ENCODE measurements at regions not wholly inside any gene's neighbourhood (a gene's known extent, or its start where the extent isn't known, plus 50 kb on each side); places are given as distances from the start of the nearest gene placed in this dataset.
"Not testable (repeated sequence)": the region's sequence is repeated elsewhere in the genome, so short reads cannot be mapped to it uniquely, and the experiment has no call there.

DNA sequence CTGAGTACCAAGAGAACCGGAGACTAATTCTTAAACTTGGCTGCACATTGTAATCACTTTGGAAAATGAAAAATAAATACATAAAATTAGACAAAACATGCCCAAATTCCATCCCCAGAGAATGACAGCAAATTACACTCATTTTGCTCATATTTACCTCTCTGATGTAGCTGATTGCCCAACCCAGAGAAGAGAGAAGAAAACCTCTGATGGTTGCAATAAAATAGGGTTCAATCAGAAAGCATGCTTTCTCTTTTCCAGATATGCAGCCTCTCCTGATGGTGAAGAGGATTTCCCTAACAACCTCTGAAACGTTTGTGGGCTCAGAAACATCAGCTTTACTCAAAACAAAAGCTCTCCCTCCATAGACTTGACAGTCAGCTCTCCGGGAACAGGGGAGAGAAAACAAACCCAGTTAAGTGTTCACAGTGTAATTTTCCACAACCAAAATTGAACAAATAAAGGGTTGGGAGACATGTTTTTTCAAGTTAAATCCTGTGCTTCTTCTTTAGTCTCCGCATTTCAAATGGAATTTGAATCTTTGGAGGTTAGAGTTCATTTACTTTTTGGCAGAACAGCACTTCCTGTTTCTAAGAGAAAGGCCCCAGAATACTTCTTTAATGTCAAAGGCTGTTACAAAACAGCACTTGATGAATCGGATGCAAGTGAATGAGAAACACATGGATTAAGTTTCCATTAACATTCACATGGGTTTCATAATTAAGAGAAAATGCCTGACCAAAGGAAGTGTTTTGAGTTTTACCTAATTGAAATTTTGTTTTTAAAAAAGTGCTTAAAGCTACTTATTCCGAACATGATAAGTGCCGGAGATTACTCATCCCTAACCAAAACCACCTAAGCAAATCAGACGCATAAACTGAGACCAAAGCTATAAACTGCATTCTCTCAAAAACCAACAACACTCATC lies 570.1 kb upstream of the SYT4 start:
- H2AFZ ChIP-seq (ENCODE audit: low read depth, low read length, poor library complexity, severe bottlenecking): no peak overlapping the region
- intact Hi-C loops (cut with micrococcal nuclease): no loop called here
- no peak overlapping the region for H3K9ac ChIP-seq (ENCODE audit: low read length)
- TF ChIP-seq ELF1 (IDR thresholded peaks at IDR 0.05; ENCODE audit: borderline replicate concordance, low read depth) (no peak), RAD21 (IDR thresholded peaks at IDR 0.05; ENCODE audit: low read depth) (no peak), CEBPB (IDR thresholded peaks at IDR 0.05; ENCODE audit: low read depth) (no peak), ZNF274 (IDR thresholded peaks at IDR 0.05; ENCODE audit: low read depth, low read length) (no peak), EZH2 (IDR thresholded peaks at IDR 0.05) (no peak), CBX3 (IDR thresholded peaks at IDR 0.05; ENCODE audit: low read depth) (no peak), TCF7L2 (IDR thresholded peaks at IDR 0.05; ENCODE audit: borderline replicate concordance, extremely low read depth, insufficient read depth, insufficient read length) (no peak)
- TF ChIP-seq, protein P1, sequence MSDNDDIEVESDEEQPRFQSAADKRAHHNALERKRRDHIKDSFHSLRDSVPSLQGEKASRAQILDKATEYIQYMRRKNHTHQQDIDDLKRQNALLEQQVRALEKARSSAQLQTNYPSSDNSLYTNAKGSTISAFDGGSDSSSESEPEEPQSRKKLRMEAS (IDR thresholded peaks at IDR 0.05): no peak
- TF ChIP-seq, protein P2, sequence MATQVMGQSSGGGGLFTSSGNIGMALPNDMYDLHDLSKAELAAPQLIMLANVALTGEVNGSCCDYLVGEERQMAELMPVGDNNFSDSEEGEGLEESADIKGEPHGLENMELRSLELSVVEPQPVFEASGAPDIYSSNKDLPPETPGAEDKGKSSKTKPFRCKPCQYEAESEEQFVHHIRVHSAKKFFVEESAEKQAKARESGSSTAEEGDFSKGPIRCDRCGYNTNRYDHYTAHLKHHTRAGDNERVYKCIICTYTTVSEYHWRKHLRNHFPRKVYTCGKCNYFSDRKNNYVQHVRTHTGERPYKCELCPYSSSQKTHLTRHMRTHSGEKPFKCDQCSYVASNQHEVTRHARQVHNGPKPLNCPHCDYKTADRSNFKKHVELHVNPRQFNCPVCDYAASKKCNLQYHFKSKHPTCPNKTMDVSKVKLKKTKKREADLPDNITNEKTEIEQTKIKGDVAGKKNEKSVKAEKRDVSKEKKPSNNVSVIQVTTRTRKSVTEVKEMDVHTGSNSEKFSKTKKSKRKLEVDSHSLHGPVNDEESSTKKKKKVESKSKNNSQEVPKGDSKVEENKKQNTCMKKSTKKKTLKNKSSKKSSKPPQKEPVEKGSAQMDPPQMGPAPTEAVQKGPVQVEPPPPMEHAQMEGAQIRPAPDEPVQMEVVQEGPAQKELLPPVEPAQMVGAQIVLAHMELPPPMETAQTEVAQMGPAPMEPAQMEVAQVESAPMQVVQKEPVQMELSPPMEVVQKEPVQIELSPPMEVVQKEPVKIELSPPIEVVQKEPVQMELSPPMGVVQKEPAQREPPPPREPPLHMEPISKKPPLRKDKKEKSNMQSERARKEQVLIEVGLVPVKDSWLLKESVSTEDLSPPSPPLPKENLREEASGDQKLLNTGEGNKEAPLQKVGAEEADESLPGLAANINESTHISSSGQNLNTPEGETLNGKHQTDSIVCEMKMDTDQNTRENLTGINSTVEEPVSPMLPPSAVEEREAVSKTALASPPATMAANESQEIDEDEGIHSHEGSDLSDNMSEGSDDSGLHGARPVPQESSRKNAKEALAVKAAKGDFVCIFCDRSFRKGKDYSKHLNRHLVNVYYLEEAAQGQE (IDR thresholded peaks at IDR 0.05; ENCODE audit: low read depth): no peak
- H3K4me2 ChIP-seq (ENCODE audit: low read length): no peak overlapping the region
- H3K79me2 ChIP-seq (ENCODE audit: insufficient read depth, low read length): no peaks in the 10 kb centered on the region
- no peak overlapping the region for H3K4me3 ChIP-seq (replicated peaks in 1 of 2; ENCODE audit: low read depth in 1 of 2, low read length in 2 of 2)
- H3K9me2 ChIP-seq (ENCODE audit: insufficient read depth): no peaks in the 10 kb centered on the region
- H3K27me3 ChIP-seq (ENCODE audit: insufficient read depth, low read length): no peaks in the 10 kb centered on the region
- no TSS peak for BruUV-seq (replicated peaks)
- POLR2A ChIA-PET: no interaction called here
- RAD21 ChIA-PET (ENCODE audit: low non-redundant PET in 1 of 2, low total read pairs in 2 of 2, uncharacterized antibody in 2 of 2, unreplicated experiment in 2 of 2): no interaction called here
- ATAC-seq: no peak
- H4K20me1 ChIP-seq (ENCODE audit: insufficient read depth): no peaks in the 10 kb centered on the region
- DNase-seq (ENCODE audit: low read depth, low spot score): no peak
- peaks cover 11 to 14% of the 10 kb centered on the region in 2 experiments; a peak in 2 of 4 replicates for H3K9me3 ChIP-seq (ENCODE audit: control insufficient read depth in 1 of 2, insufficient read depth in 1 of 2, low read depth in 1 of 2, low read length in 2 of 2)
- H3K4me1 ChIP-seq (ENCODE audit: control insufficient read depth in 1 of 2, insufficient read depth in 2 of 2, low read length in 2 of 2): no peaks in the 10 kb centered on the region
- CTCF ChIA-PET: no interaction called here
- no peaks in the 10 kb centered on the region for H3K36me3 ChIP-seq (ENCODE audit: control insufficient read depth in 1 of 2, insufficient read depth in 2 of 2, low read length in 2 of 2)
- H3K27ac ChIP-seq (ENCODE audit: low read depth, low read length): no peak overlapping the region

DNA sequence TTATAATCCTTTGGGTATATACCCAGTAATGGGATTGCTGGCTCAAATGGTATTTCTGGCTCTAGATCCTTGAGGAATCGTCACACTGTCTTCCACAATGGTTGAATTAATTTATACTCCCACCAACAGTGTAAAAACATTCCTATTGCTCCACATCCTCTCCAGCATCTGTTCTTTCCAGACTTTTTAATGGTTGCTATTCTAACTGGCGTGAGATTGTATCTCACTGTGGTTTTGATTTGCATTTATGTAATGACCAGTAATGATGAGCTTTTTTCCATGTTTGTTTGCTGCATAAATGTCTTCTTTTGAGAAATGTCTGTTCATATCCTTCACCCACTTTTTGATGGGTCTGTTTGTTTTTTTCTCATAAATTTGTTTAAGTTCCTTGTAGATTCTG lies 572.5 kb upstream of the SYT4 start:
- H3K79me2 ChIP-seq (ENCODE audit: insufficient read depth, low read length); POLR2A ChIA-PET; H4K20me1 ChIP-seq (ENCODE audit: insufficient read depth); H3K9me2 ChIP-seq (ENCODE audit: insufficient read depth); BruUV-seq (replicated peaks); H3K27ac ChIP-seq (ENCODE audit: low read depth, low read length); H3K4me3 ChIP-seq (replicated peaks in 1 of 2; ENCODE audit: low read depth in 1 of 2, low read length in 2 of 2); intact Hi-C loops (cut with micrococcal nuclease); DNase-seq (ENCODE audit: low read depth, low spot score); H3K4me2 ChIP-seq (ENCODE audit: low read length); H3K36me3 ChIP-seq (ENCODE audit: control insufficient read depth in 1 of 2, insufficient read depth in 2 of 2, low read length in 2 of 2); ATAC-seq; H2AFZ ChIP-seq (ENCODE audit: low read depth, low read length, poor library complexity, severe bottlenecking); CTCF ChIA-PET; H3K4me1 ChIP-seq (ENCODE audit: control insufficient read depth in 1 of 2, insufficient read depth in 2 of 2, low read length in 2 of 2); H3K27me3 ChIP-seq (ENCODE audit: insufficient read depth, low read length); RAD21 ChIA-PET (ENCODE audit: low non-redundant PET in 1 of 2, low total read pairs in 2 of 2, uncharacterized antibody in 2 of 2, unreplicated experiment in 2 of 2); H3K9ac ChIP-seq (ENCODE audit: low read length): not testable (repeated sequence)
- H3K9me3 ChIP-seq (ENCODE audit: control insufficient read depth in 1 of 2, insufficient read depth in 1 of 2, low read depth in 1 of 2, low read length in 2 of 2): peaks cover 6 to 21% of the 10 kb centered on the region in 2 experiments; a peak in 2 of 4 replicates

All from HCT116 (cell line).